GM18907 (cell line): ENCODE measurements at regions not wholly inside any gene's neighbourhood (a gene's known extent, or its start where the extent isn't known, plus 50 kb on each side); places are given as distances from the start of the nearest gene placed in this dataset.

Experiments
- ATAC-seq: cut with Tn5 transposase; IDR thresholded peaks from one replicate; pipeline ENCODE4 v1.9.1; 2021; ENCODE audit warnings: mild to moderate bottlenecking, moderate library complexity; ENCODE audit not compliant: unreplicated experiment

DNA sequence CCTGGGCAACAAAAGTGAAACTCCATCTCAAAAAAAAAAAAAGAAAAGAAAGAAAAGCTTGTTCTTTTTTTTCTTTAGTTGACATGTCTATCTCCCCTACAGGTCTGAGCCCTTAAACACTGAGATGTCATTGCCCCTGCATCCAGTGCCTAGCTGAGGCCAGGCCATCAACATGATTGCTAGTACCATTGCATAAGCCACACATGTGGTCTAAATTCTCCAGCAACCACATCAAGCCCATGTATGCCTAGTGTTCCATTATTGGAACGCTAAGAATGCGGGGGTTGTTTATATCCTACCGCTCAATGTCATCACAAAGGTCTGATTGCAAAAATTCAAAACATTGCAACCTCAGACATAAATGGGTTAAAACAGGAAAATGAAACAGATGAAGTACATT, 62.7 kb downstream of the NPTX2 start:
- ATAC-seq, result no peak

- ATAC-seq, result no peak
These were observed 64.4 kb downstream of the NPTX2 start for GRCh38 chr7:98681511-98681910.

DNA sequence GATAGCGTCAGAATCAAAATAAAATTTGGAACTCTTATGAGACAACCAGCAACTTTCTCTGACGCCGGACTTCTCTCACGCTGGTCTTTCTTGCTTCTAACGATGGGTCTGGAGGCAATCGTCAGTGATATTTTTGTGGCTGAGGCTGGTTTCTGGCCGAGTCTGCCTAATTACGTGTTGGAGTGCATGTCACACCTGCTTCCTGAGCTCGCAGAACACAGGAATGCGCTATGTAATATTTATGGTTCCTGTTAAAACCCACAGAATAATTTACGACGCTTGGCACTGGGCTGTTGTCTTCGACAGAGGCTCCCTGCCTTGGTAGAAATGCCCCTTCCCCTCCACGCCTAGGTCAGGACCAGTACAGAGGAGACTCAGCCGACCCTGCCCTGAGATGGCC, 64.9 kb downstream of the NPTX2 start:
- ATAC-seq, result no peak

GRCh38 chr7:98683514-98683913, 66.4 kb downstream of the NPTX2 start:
- no peak for ATAC-seq

DNA sequence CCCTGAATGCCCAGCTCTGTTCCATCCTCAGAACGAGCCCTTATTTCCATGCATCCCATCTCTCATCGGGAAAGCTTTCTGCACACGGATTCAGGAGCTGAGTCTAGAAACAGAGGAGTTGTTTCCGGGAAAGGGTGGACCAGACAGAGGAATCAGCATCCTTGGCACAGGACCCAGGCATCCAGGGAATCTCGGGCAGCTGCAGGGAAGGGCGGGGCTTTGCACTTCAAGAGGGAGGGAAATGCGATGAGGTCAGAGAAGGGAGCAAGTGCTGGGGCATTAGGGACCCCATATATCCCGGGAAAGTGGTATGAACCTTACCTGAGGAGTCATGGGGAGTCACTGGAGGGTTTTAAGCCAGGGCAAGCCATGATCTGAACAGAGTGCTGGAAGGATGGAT, 68.5 kb downstream of the NPTX2 start:
- ATAC-seq, result no peak

- no peak for ATAC-seq
These were observed 69.5 kb downstream of the NPTX2 start for GRCh38 chr7:98686466-98687080.

GRCh38 chr7:98687111-98687751, 70.1 kb downstream of the NPTX2 start:
- ATAC-seq, result no peak

DNA sequence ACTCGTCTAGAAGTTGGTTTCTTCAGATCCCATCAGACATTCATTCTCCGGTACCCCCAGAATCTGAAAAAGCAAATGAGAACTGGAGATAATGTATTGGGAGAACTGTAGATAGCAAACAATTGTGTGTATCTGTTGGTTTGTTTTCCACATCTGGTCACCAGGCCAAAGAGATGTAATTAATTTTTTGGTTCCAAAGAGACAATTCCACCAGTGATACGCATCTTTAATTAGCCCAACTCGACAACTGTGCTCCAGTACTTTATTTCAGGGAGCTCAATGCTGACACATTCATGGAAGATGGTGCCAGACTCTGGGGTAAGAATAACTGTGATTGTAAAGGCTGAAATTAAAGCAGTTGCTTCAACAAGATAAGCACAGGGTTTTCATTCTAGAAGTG, 74.5 kb downstream of the NPTX2 start:
- no peak for ATAC-seq

DNA sequence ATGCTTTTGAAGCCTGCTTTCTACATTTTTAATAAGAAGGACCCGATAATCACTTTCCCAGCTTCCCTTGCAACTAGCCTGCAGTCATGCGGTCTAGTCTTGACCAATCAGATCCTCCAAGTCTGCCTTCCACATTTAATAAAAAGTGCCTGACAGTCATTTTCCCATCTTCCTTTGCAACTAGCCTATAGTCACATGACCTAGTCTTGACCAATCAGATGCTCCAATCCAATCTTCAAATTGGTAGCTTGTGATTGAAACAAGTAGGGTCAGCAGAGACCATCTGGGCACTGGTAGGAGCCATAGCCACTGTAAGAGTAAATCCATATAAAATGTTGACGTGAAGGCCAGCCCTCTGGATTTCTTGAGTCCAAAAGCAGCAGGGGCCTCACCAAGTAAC, 80.0 kb downstream of the NPTX2 start:
- no peak for ATAC-seq

DNA sequence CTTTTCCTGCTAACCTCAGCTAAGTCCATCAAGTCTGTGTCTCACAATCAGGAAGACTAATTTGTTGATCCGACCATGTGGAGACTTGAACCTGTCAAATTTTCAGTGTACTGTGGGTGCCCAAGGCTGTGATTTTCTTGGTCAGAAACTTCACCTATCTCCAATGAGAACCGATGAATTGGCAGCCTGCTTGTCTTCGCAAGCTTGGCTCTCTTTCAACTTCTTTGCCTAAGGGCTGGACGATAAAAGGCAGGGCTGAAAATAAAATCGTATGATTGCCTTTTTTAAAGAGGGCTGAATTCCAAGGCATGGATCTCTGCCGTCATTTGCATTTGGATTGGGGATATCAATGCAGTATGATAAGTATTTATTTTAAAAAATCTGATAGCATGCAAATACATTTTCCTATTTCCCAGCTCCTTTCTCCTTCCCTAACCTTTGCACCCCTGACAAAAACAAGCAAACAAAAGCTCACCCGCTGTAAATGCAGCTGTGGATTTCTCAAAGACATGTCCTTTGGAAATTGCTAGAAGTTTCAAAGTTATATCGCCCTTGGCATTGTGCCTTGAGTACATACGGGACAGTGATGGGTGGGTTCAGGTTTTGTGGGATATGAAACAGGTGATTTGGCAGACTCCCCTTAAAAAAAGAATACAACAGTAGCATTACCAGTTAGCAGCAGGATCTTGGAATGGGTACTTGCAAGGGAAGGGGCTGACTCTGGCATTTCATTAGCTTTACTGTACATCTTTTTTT, 80.6 kb downstream of the NPTX2 start:
- ATAC-seq, result no peak

DNA sequence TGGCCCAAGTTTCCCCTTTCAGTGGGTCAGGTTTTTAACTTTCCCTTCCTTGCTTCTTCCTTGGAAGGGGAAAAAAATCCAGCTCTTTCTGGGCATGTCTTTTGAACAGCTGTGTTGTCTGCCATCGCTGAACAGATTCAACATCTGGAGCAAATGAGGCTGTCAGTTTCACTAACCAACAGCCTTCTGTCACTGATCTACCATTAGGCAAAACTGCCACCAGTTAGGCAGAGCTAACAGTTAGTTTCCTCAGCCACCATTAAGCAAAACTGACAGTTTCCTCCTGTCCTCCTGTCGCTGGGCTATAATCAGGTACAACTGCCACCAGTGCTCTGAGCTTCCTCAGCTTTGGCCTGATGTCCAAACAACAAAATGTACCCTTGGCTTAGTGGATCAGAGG, 81.9 kb downstream of the NPTX2 start:
- no peak for ATAC-seq

DNA sequence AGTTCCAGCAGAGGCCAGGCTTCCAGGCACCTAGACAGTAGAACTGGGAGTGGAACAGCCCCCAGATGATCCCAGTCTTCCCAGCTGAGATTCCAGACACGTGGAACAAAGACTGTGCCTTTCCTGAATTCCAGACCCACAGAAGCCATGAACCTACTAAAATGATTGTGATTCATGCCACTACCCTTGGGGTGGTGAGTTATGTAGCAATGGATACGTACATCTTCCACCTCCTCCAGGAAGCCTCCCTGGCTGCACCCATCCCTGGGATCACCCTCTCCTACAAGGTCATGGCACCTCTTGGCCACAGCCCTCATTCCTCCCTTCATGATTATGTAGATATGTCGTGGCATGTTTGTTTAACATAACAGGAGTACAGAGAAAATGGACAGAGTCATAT, 83.4 kb downstream of the NPTX2 start:
- no peak for ATAC-seq

GRCh38 chr7:98701372-98701771, 84.3 kb downstream of the NPTX2 start:
- ATAC-seq, result no peak

- no peak for ATAC-seq
These were observed 84.9 kb downstream of the NPTX2 start for GRCh38 chr7:98702021-98702420.

DNA sequence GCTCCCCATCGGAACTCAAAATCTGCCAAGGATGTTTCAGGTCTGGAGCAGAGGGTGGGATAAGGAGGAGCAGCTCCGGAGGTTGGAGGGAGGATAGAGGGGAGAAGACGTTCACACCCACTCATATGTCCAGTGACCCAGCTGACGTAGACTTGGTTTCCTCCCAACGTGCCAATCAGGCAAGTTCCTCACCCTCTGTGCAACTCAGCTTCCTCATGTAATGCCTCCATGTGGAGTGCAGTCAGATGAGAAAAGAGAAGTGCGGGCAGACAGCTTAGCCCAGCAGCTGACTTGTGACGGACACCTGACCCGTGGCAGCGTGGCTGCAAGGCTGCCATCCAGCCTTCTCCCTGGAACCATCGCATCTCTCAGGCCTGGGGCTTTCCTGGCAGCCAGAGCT, 86.8 kb downstream of the NPTX2 start:
- no peak for ATAC-seq

DNA sequence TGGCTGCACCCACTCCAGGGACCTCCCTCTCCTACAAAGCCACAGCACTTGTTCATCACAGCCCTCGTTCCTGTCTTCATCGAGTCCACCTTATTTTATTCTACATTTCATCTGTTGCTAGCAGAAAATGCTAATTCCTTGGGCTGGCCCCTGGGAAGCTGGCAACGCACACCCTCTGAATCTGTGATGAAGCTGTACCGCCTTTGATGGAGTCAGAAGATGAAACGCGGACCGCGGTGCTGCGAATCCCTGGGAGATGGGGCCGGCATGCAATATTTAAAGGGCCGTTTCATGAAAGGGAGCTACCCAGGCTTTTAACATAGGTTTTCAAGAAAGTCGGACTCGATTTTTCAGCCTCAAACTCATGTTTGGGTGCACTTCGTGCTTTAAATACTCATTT, 88.5 kb downstream of the NPTX2 start:
- ATAC-seq, result no peak

- no peak for ATAC-seq
These were observed 90.0 kb downstream of the NPTX2 start for GRCh38 chr7:98707076-98707475.

GRCh38 chr7:98711945-98712344, 94.9 kb downstream of the NPTX2 start:
- ATAC-seq, result no peak

DNA sequence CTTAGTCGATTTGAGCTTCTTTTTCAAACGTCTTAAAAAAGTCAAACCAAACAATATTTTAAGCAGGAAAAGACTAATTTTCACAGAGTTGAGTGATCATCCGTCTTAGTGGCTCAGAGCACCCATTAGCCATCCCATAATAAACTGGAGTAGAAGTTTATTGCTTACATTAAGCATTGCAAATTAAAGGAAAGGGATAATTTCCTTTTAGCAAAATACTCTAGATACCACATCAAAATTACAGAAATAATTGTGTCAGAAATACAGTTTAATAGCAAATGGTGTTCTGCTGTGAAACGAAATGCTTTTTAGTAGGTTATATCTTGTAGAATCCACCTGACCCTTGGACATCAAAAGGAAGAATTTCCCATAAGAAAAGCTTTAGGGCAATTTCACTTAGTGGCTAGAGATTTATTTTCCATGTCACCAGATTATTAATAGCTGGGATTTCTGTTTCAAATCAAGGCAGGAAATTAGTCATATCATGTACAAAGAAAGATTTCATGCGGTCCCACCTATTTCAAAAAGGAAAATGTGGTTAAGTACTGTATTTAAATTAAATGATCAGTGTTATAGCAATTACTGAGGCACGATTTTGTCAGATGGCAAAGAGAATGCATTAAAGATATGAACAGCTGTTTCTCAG, 96.2 kb downstream of the NPTX2 start:
- no peak for ATAC-seq

GRCh38 chr7:98719396-98719795, 102.3 kb downstream of the NPTX2 start:
- no peak for ATAC-seq

DNA sequence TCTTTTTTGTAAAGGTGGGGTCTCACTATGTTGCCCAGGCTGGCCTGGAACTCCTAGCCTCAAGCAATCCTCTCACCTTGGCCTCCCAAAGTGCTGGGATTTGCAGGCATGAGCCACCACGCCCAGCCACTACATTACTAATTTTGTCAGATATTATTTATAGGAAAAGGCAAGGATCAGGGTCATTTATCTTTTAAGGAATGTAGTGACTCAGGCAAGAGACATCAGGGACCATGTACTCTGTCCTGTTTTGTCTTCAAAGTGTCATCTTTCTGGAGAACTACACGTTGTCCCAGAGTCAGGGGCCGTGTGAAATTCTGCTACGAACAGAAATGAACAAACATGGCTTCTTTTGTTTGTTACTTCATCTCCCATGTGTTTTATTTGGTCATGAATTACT, 105.3 kb downstream of the NPTX2 start:
- no peak for ATAC-seq

DNA sequence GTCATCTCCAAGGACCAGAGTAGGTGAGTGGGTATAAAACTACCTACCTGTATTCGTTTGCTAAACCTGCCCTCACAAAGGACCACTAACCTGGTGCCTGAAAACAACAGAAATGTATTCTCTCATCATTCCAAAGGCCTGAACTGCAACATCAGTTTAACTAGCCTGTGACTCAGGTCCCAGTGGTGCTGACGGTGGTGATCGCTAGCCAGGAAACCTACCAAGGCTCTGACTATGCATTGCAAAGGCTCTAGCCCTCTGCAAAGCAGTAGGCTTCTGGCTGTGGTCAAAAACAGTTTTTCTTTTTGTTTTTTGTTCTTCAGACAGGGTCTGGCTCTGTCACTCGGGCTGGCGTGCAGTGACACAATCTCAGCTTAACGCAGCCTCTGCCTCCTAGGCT, 107.5 kb downstream of the NPTX2 start:
- no peak for ATAC-seq
